ENCODE measurements at regions not wholly inside any gene's neighbourhood (a gene's known extent, or its start where the extent isn't known, plus 50 kb on each side); places are given as distances from the start of the nearest gene placed in this dataset.

GRCh38 chr5:39863926-39864552 lies 439.3 kb upstream of the DAB2 start:
- Histone ChIP-seq H3K4me1 (no peaks in the 10 kb centered on the region), H3K9me3 (no peaks in the 10 kb centered on the region), H3K36me3 (no peaks in the 10 kb centered on the region), H3K4me3 (no peak overlapping the region), H3K27ac (no peak overlapping the region), H3K27me3 (no peaks in the 10 kb centered on the region)
- intact Hi-C loops (cut with DNase I) = no loop called here
- DNase-seq (ENCODE audit: low spot score in 2 of 2) = no peak
- TF ChIP-seq CTCF (IDR thresholded peaks at IDR 0.05) = no peak

GRCh38 chr5:39857041-39857440 lies 432.3 kb upstream of the DAB2 start:
- no peaks in the 10 kb centered on the region for H3K4me1 ChIP-seq
- DNase-seq (ENCODE audit: low spot score in 2 of 2) = no peak
- no peak overlapping the region for H3K4me3 ChIP-seq
- no peaks in the 10 kb centered on the region for H3K36me3 ChIP-seq
- intact Hi-C loops (cut with DNase I) = no loop called here
- TF ChIP-seq CTCF (IDR thresholded peaks at IDR 0.05) = no peak
- no peaks in the 10 kb centered on the region for H3K9me3 ChIP-seq
- no peaks in the 10 kb centered on the region for H3K27me3 ChIP-seq
- no peak overlapping the region for H3K27ac ChIP-seq

- TF ChIP-seq CTCF (IDR thresholded peaks at IDR 0.05) = no peak
- H3K27me3 ChIP-seq = no peaks in the 10 kb centered on the region
- no peaks in the 10 kb centered on the region for H3K9me3 ChIP-seq
- no peak overlapping the region for H3K27ac ChIP-seq
- H3K4me3 ChIP-seq = no peak overlapping the region
- intact Hi-C loops (cut with DNase I) = no loop called here
- no peaks in the 10 kb centered on the region for H3K4me1 ChIP-seq
- H3K36me3 ChIP-seq = no peaks in the 10 kb centered on the region
- no peak for DNase-seq (ENCODE audit: low spot score in 2 of 2)
These were observed 430.1 kb upstream of the DAB2 start for GRCh38 chr5:39854771-39855410.

- DNase-seq (ENCODE audit: low spot score in 2 of 2) = no peak
- Histone ChIP-seq H3K27me3 (no peaks in the 10 kb centered on the region), H3K4me3 (no peak overlapping the region), H3K9me3 (no peaks in the 10 kb centered on the region), H3K4me1 (no peaks in the 10 kb centered on the region), H3K36me3 (no peaks in the 10 kb centered on the region), H3K27ac (no peak overlapping the region)
- no peak for TF ChIP-seq CTCF (IDR thresholded peaks at IDR 0.05)
- intact Hi-C loops (cut with DNase I) = no loop called here
These were observed 425.5 kb upstream of the DAB2 start for GRCh38 chr5:39850291-39850690.

- H3K9me3 ChIP-seq = no peaks in the 10 kb centered on the region
- DNase-seq (ENCODE audit: low spot score in 2 of 2) = no peak
- intact Hi-C loops (cut with DNase I) = no loop called here
- H3K4me1 ChIP-seq = no peaks in the 10 kb centered on the region
- no peak overlapping the region for H3K27ac ChIP-seq
- H3K36me3 ChIP-seq = no peaks in the 10 kb centered on the region
- no peaks in the 10 kb centered on the region for H3K27me3 ChIP-seq
- no peak for TF ChIP-seq CTCF (IDR thresholded peaks at IDR 0.05)
- H3K4me3 ChIP-seq = no peak overlapping the region
These were observed 421.4 kb upstream of the DAB2 start for GRCh38 chr5:39846144-39846543.

Data from ascending aorta (tissue), 2 donors.